ENCODE measurements at regions not wholly inside any gene's neighbourhood (a gene's known extent, or its start where the extent isn't known, plus 50 kb on each side); places are given as distances from the start of the nearest gene placed in this dataset.

- no peak for DNase-seq (ENCODE audit: low read depth, low spot score)
- no peak for ATAC-seq
Observed at GRCh38 chr3:191962324-191962723, 501.4 kb downstream of the PYDC2 start.

GRCh38 chr3:191963182-191963581 is 502.2 kb downstream of the PYDC2 start:
- no peaks in the 10 kb centered on the region for H3K36me3 ChIP-seq (ENCODE audit: control insufficient read depth, insufficient read depth, low read length)
- intact Hi-C loops (cut with micrococcal nuclease; ENCODE audit: unreplicated experiment), result no loop called here
- no peaks in the 10 kb centered on the region; the same call in 1 of the 2 replicates for H3K9me3 ChIP-seq (ENCODE audit: control insufficient read depth, insufficient read depth, low read depth, low read length)
- ATAC-seq, result no peak
- POLR2A ChIA-PET, result no interaction called here
- no peaks in the 10 kb centered on the region for H3K4me1 ChIP-seq (ENCODE audit: control insufficient read depth, insufficient read depth, low read length)
- in situ Hi-C loops (cut with HindIII; ENCODE audit: low pct_unique_long_range_greater_than_20kb, low sequenced_read_pairs), result no loop called here
- no TSS peak for BruUV-seq (replicated peaks)
- H3K27ac ChIP-seq (ENCODE audit: low read length), result no peak overlapping the region
- TF ChIP-seq, protein P1, sequence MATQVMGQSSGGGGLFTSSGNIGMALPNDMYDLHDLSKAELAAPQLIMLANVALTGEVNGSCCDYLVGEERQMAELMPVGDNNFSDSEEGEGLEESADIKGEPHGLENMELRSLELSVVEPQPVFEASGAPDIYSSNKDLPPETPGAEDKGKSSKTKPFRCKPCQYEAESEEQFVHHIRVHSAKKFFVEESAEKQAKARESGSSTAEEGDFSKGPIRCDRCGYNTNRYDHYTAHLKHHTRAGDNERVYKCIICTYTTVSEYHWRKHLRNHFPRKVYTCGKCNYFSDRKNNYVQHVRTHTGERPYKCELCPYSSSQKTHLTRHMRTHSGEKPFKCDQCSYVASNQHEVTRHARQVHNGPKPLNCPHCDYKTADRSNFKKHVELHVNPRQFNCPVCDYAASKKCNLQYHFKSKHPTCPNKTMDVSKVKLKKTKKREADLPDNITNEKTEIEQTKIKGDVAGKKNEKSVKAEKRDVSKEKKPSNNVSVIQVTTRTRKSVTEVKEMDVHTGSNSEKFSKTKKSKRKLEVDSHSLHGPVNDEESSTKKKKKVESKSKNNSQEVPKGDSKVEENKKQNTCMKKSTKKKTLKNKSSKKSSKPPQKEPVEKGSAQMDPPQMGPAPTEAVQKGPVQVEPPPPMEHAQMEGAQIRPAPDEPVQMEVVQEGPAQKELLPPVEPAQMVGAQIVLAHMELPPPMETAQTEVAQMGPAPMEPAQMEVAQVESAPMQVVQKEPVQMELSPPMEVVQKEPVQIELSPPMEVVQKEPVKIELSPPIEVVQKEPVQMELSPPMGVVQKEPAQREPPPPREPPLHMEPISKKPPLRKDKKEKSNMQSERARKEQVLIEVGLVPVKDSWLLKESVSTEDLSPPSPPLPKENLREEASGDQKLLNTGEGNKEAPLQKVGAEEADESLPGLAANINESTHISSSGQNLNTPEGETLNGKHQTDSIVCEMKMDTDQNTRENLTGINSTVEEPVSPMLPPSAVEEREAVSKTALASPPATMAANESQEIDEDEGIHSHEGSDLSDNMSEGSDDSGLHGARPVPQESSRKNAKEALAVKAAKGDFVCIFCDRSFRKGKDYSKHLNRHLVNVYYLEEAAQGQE (IDR thresholded peaks at IDR 0.05; ENCODE audit: insufficient read depth in 1 of 2, low read depth in 2 of 2, low read length in 1 of 2), result no peak
- TF ChIP-seq POLR2AphosphoS5 (IDR thresholded peaks at IDR 0.05; ENCODE audit: low read depth, low read length) (no peak), CTCF (IDR thresholded peaks at IDR 0.05) (no peak), SIN3A (IDR thresholded peaks at IDR 0.05; ENCODE audit: borderline replicate concordance, insufficient read depth, low read depth, low read length) (no peak), TCF7L2 (IDR thresholded peaks at IDR 0.05; ENCODE audit: low read depth, low read length) (no peak)
- no peak overlapping the region for H3K4me3 ChIP-seq (ENCODE audit: low read depth in 2 of 2, low read length in 2 of 2)
- no peak for DNase-seq (ENCODE audit: low read depth, low spot score)
- no peaks in the 10 kb centered on the region for H3K27me3 ChIP-seq (ENCODE audit: control insufficient read depth, insufficient read depth, low read length)
- CTCF ChIA-PET, result no interaction called here

More at GRCh38 chr3:191962324-191962723, 501.4 kb downstream of the PYDC2 start:
- H3K27ac ChIP-seq (ENCODE audit: low read length), result no peak overlapping the region
- POLR2A ChIA-PET, result no interaction called here
- H3K36me3 ChIP-seq (ENCODE audit: control insufficient read depth, insufficient read depth, low read length), result no peaks in the 10 kb centered on the region
- no peaks in the 10 kb centered on the region for H3K4me1 ChIP-seq (ENCODE audit: control insufficient read depth, insufficient read depth, low read length)
- H3K9me3 ChIP-seq (ENCODE audit: control insufficient read depth, insufficient read depth, low read depth, low read length), result no peaks in the 10 kb centered on the region; the same call in 1 of the 2 replicates
- in situ Hi-C loops (cut with HindIII; ENCODE audit: low pct_unique_long_range_greater_than_20kb, low sequenced_read_pairs) (no loop called here), intact Hi-C loops (cut with micrococcal nuclease; ENCODE audit: unreplicated experiment) (no loop called here)
- no TSS peak for BruUV-seq (replicated peaks)
- TF ChIP-seq SIN3A (IDR thresholded peaks at IDR 0.05; ENCODE audit: borderline replicate concordance, insufficient read depth, low read depth, low read length) (no peak), CTCF (IDR thresholded peaks at IDR 0.05) (no peak), POLR2AphosphoS5 (IDR thresholded peaks at IDR 0.05; ENCODE audit: low read depth, low read length) (no peak), TCF7L2 (IDR thresholded peaks at IDR 0.05; ENCODE audit: low read depth, low read length) (no peak)
- TF ChIP-seq, protein P1 (IDR thresholded peaks at IDR 0.05; ENCODE audit: insufficient read depth in 1 of 2, low read depth in 2 of 2, low read length in 1 of 2), result no peak
- no peak overlapping the region for H3K4me3 ChIP-seq (ENCODE audit: low read depth in 2 of 2, low read length in 2 of 2)
- CTCF ChIA-PET, result no interaction called here
- no peaks in the 10 kb centered on the region for H3K27me3 ChIP-seq (ENCODE audit: control insufficient read depth, insufficient read depth, low read length)

All from Panc1 (cell line).